Transverse colon (tissue), 4 donors: ENCODE measurements at regions not wholly inside any gene's neighbourhood (a gene's known extent, or its start where the extent isn't known, plus 50 kb on each side); places are given as distances from the start of the nearest gene placed in this dataset.

Experiments
- CTCF ChIP-seq, 5 experiments: fragments of 200-600 bp in 3 of 5; fragments of 450-650 bp in 2 of 5; sonication (generic) in 3 of 5; IDR thresholded peaks; 1 replicate in 2 of 5; 2 replicates in 3 of 5; pipeline ENCODE4 v1.5.1; 2016 to 2017; ENCODE audit warnings: antibody characterized with exemption in 5 of 5, inconsistent platforms in 3 of 5, mild to moderate bottlenecking in 2 of 5, moderate library complexity in 1 of 5
- POLR2A ChIP-seq: fragments of 450-650 bp; IDR thresholded peaks from one replicate; pipeline ENCODE4 v1.6.1; 2016; ENCODE audit warnings: antibody characterized with exemption, mild to moderate bottlenecking, moderate library complexity
- POLR2AphosphoS5 ChIP-seq, 3 donors: sonication (generic); formaldehyde crosslinking; IDR thresholded peaks; one replicate each; pipeline ENCODE4 v1.6.1; 2016; ENCODE audit warnings: antibody characterized with exemption in 3 of 3

GRCh38 chr1:60818969-60819701 lies 263.2 kb upstream of the NFIA start:
- TF ChIP-seq CTCF (IDR thresholded peaks at IDR 0.05) (no peak), POLR2A (no peak), POLR2AphosphoS5 (IDR thresholded peaks at IDR 0.05) (no peak)
